GM06990 (cell line): ENCODE measurements at regions not wholly inside any gene's neighbourhood (a gene's known extent, or its start where the extent isn't known, plus 50 kb on each side); places are given as distances from the start of the nearest gene placed in this dataset.

Source experiments
- DNase-seq: peaks from one replicate; pipeline ENCODE4 v3.0.0-alpha.2; 2011; ENCODE audit not compliant: insufficient read length; ENCODE audit errors: extremely low read depth
- H3K27me3 ChIP-seq: replicated peaks from 2 replicates; pipeline ENCODE4 v1.6.0; 2011; ENCODE audit warnings: low read length; ENCODE audit not compliant: control insufficient read depth, insufficient read depth
- H3K36me3 ChIP-seq: 2 replicates; pipeline ENCODE4 v1.5.1; 2011; ENCODE audit warnings: low read length; ENCODE audit not compliant: control insufficient read depth, insufficient read depth
- H3K4me3 ChIP-seq: replicated peaks from 2 replicates; pipeline ENCODE4 v1.5.1; 2011; ENCODE audit warnings: low read depth, mild to moderate bottlenecking, control low read depth, low read length
- CTCF ChIP-seq: IDR thresholded peaks from 2 replicates; pipeline ENCODE4 v1.5.1; 2011; ENCODE audit warnings: low read length, control low read depth, mild to moderate bottlenecking, inconsistent platforms; ENCODE audit not compliant: insufficient read depth, poor library complexity, severe bottlenecking

GRCh38 chr11:105220121-105220520, 80.6 kb upstream of the CARD18 start:
- H3K27me3 ChIP-seq: no peaks in the 10 kb centered on the region
- TF ChIP-seq CTCF: no peak
- H3K4me3 ChIP-seq: no peak overlapping the region
- H3K36me3 ChIP-seq: no peaks in the 10 kb centered on the region
- DNase-seq: no peak

GRCh38 chr11:105219670-105220069, 80.1 kb upstream of the CARD18 start:
- DNase-seq: no peak
- no peaks in the 10 kb centered on the region for H3K36me3 ChIP-seq
- H3K4me3 ChIP-seq: no peak overlapping the region
- TF ChIP-seq CTCF: no peak
- no peaks in the 10 kb centered on the region for H3K27me3 ChIP-seq

- H3K27me3 ChIP-seq: no peaks in the 10 kb centered on the region
- TF ChIP-seq CTCF: no peak
- no peak for DNase-seq
- H3K4me3 ChIP-seq: no peak overlapping the region
- no peaks in the 10 kb centered on the region for H3K36me3 ChIP-seq
Measured at GRCh38 chr11:105219269-105219668, 79.7 kb upstream of the CARD18 start.

- TF ChIP-seq CTCF: no peak
- H3K27me3 ChIP-seq: no peaks in the 10 kb centered on the region
- no peak for DNase-seq
- no peak overlapping the region for H3K4me3 ChIP-seq
- H3K36me3 ChIP-seq: no peaks in the 10 kb centered on the region
Measured at GRCh38 chr11:105215528-105215927, 76.0 kb upstream of the CARD18 start.

- H3K4me3 ChIP-seq: no peak overlapping the region
- TF ChIP-seq CTCF: no peak
- H3K36me3 ChIP-seq: no peaks in the 10 kb centered on the region
- no peak for DNase-seq
- no peaks in the 10 kb centered on the region for H3K27me3 ChIP-seq
Measured at GRCh38 chr11:105211806-105212554, 72.4 kb upstream of the CARD18 start.

- Histone ChIP-seq H3K36me3 (no peaks in the 10 kb centered on the region), H3K27me3 (no peaks in the 10 kb centered on the region), H3K4me3 (no peak overlapping the region)
- DNase-seq: no peak
- TF ChIP-seq CTCF: no peak
Measured at GRCh38 chr11:105208019-105208418, 68.5 kb upstream of the CARD18 start.
